GM19463 (cell line): ENCODE measurements at regions not wholly inside any gene's neighbourhood (a gene's known extent, or its start where the extent isn't known, plus 50 kb on each side); places are given as distances from the start of the nearest gene placed in this dataset.

ENCODE experiments used
- ATAC-seq: cut with Tn5 transposase; IDR thresholded peaks from one replicate; pipeline ENCODE4 v1.9.1; 2021; ENCODE audit warnings: mild to moderate bottlenecking, moderate library complexity; ENCODE audit not compliant: unreplicated experiment

GRCh38 chr10:4050061-4050460 lies 265.1 kb upstream of the KLF6 start:
- ATAC-seq = no peak

DNA sequence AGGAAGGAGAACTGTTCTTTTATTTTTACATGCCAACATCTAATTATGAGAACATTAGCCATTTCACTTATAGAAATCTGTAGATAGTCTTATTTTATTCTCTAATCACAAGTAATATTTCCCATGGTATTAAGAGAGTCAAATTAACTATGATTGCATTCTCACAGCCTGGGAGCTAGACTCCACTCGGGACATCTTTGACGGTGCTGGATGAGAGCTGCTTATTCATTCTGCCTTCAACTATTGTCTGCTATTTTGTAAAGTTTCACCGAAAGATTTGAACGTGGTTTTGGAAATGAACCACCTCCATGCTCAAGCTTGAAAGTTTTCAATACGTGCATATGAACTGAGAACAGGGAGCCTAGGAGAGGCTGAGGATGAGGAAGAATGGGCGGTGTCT lies 264.3 kb upstream of the KLF6 start:
- no peak for ATAC-seq

- ATAC-seq = no peak
Observed at GRCh38 chr10:4048236-4048864, 263.3 kb upstream of the KLF6 start.

DNA sequence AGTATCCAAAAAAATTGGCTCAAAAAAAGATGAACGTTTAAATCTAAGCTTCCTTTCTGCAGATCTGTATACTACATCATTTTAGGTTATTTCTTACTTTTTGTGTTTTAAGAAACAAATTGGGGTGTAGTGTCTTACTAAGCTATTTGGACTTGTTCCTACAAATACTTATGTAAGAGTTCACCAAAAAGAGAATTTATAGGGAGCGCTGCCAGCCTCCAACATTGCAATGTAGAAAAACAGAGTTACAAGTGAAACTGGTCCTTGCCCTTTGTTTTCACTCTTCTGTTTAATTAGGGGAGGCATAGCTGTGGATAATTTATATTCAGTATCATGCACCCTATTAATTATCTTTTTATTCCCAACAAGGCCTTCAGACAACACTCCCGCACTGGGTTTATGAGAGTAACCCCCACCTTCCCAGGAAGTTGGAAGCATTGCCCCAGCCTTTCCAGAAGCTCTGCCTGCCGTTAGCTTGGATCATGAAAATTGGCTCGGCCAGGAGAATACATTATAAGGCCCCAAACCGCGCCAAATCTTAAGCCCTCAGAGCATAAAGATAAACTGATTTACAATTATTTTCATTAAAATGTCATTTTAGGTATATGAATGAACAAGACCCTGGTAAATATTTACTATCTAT lies 261.8 kb upstream of the KLF6 start:
- ATAC-seq = no peak

GRCh38 chr10:4046030-4046429 lies 261.0 kb upstream of the KLF6 start:
- ATAC-seq = peak; percentile 81

- no peak for ATAC-seq
Observed at GRCh38 chr10:4043897-4044665, 259.1 kb upstream of the KLF6 start.

DNA sequence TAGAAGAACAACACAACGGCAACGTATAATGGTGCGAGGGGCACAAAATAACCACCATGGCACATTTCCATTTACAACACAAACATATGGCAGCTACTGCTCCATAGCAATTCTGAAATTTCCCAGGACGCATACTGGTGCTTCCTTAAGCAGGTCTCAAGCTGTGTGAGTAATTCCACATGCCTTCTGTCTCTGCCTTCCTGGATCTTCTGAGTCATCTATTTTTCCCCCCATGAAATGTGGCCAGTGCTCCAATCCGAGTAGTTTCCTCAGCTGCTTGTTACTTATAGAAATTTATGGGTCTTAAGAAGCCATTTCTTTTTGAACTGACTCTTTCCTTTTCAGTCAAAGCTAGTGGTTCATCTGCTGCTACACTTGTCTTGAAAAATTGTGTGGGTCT lies 256.6 kb upstream of the KLF6 start:
- no peak for ATAC-seq

DNA sequence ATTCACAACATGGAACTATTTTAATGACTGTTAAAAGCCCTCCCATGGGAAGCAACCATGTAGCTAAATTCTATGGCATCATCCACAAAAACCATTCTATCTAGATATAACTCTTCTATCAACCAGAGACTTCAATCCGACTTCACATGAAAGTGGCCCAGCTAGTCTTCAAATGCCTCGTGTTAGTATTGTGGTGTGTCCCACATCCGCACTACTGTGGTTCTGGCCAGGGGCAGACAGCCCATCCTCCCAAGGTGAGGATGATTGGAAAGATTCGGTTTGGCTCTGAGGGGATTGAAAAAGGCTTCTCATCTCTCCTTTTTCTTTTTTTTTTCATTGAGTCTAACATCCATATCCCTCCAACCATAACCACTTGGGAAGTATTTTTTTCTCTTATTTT lies 253.0 kb upstream of the KLF6 start:
- ATAC-seq = no peak

DNA sequence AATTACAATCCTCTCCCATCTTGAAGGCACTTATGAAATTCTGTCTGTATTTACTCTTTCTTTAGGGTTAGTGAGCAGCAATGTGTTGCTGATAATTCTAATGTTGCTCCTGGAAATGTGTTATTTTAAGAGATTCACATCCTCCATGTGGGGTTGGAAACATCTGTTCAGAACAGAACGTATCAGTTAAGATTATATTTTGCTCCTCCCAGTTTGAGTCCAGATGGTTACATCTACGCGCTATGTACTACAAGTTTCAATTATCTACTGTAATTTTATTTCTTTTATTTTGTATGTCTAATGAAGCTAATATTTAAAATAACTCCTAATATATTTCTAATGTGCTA lies 250.6 kb upstream of the KLF6 start:
- ATAC-seq = no peak

- no peak for ATAC-seq
Observed at GRCh38 chr10:4034907-4035598, 250.0 kb upstream of the KLF6 start.

DNA sequence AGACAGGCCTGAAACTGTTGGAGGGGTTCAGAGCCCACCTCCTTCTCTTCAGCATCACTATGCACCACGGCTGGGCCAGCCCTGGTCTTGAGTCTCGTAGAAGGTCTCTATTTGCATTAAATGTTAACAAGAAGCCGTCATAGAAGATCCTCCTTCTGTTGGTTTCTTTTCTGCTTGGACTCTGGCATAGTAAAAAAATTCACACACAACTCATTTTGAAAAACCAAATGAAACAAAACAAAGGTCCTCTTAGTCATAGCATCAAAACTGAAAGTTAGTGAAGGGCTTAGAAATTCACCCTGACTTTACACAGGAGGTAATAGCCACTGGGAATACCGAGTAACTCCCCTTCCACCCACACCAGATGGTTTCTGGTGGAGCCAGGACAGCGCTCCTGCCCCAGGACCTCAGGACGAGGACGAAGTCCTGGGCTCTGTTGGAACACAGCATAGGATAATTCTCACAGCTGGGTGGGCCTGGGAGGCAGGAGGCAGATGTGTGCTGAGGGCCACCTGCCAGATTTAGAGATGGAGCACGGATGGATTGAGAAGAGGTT lies 248.4 kb upstream of the KLF6 start:
- peak; percentile 82 for ATAC-seq

- ATAC-seq = no peak
Observed at GRCh38 chr10:4029866-4030265, 244.9 kb upstream of the KLF6 start.

- no peak for ATAC-seq
Observed at GRCh38 chr10:4028854-4029583, 244.0 kb upstream of the KLF6 start.

DNA sequence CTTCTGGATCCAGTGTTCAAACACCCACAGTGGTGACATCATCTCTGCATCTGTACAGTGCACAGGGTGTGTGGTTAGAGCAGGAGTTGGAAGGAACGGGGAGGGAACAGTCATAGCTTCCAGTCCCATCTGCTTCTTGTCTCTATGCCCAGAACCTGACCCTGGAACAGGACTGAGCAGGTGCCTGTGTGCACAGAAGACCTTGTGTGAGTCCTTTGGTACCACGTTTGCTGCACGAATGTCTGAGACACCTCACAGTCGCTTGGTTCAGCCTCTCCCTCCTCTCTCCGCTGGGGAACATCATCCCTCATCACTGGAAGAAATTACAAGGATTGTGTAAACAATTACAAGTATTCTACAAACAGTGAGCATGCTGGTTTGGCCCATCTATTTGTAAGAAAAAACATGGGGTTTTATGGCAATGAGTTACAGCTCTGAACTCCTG lies 243.0 kb upstream of the KLF6 start:
- no peak for ATAC-seq

DNA sequence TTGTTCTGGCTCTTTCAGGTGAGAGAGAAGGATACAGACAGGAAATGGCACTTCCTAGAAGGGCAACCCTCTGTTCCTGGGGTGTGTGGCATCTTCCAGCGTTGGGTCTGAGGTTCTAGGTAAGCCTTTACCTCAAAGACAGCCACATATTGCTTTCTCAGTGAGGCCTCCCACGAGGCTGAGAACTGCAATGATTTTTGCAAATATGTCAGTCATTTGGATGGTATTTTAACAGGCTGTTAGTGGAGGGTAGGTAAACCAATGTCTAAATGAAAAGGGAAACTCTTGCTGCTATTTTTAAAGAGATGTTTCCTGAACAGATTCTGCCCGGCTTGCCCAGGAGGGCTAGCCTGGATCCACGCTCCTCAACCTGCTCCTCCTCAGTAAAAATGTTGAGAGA lies 240.3 kb upstream of the KLF6 start:
- ATAC-seq = no peak

DNA sequence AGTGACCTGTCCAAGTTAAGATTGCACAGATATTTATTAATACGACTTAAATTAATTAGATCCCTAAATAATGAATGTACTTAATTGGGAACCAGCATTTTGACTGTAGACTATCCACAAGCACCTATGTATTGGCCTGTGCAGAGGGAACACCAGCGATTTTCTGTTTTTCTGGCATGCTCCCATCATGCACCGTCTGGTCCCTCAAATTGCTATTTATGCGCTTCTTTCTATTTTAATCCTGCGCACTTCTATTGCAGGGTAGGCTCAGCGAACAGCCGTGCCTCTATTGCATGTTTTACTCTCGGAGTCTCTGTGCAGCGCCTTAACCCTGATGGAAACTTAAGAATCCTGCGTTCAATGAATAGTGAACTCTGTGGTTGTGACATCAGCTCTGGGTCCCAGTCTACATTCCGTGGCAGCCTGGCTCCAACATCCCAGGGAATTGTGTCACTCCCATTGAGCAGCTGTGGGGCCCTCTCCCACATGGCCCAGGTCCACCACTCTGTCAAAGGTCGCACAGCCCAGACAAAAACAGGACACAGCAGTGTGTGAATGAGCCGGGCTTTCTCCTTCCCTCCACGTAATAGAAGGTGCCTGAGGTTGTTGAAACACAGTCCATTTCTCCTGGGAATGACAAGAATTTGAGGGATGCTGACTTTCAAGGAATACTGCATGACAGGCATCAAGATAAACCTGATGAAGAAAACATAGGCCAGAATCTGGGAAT lies 239.7 kb upstream of the KLF6 start:
- ATAC-seq = no peak

GRCh38 chr10:4024027-4024426 lies 239.0 kb upstream of the KLF6 start:
- no peak for ATAC-seq

DNA sequence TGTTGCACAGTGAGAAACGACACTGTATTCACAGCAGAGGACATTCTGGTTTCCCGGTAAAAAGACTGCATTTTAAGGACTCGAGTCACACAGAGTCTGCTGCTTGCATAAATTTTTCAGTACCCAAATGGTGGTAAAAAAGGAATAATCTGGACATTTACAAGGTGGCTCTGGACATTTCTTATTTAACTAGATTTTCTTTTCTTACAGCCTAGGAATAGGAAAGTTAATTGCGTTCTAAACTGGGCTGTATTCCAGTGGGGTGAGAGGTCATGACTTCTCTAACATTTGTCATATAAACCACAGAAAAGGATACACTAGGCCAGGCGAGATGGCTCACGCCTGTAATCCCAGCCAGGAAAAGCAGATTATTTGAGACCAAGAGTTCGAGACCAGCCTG lies 237.5 kb upstream of the KLF6 start:
- no peak for ATAC-seq

GRCh38 chr10:4020631-4021030 lies 235.6 kb upstream of the KLF6 start:
- no peak for ATAC-seq

GRCh38 chr10:4018054-4018511 lies 233.1 kb upstream of the KLF6 start:
- no peak for ATAC-seq
